Lung (tissue), 11 donors: ENCODE measurements at regions not wholly inside any gene's neighbourhood (a gene's known extent, or its start where the extent isn't known, plus 50 kb on each side); places are given as distances from the start of the nearest gene placed in this dataset.

ENCODE experiments used
- ATAC-seq: fragments of 200-7000 bp; cut with Tn5 transposase; one replicate; pipeline ENCODE4 v1.9.1; 2020; ENCODE audit warnings: moderate number of reproducible peaks; ENCODE audit not compliant: insufficient read depth, low FRiP score
- DNase-seq, 3 donors: peaks; one replicate each; pipeline ENCODE4 v3.0.0-alpha.2; 2013 to 2017
- H3K27ac ChIP-seq, 2 donors: one replicate each; pipeline ENCODE4 v1.5.1; 2013; ENCODE audit warnings: mild to moderate bottlenecking in 2 of 2, moderate library complexity in 2 of 2, control low read depth in 1 of 2, inconsistent platforms in 1 of 2, low read depth in 1 of 2, low read length in 1 of 2
- H3K27me3 ChIP-seq, 3 donors: one replicate each; pipeline ENCODE4 v1.5.1; 2013; ENCODE audit warnings: low read length in 2 of 3; ENCODE audit not compliant: control insufficient read depth in 3 of 3, insufficient read depth in 3 of 3
- H3K36me3 ChIP-seq, 4 donors: one replicate each; pipeline ENCODE4 v1.5.1; 2013; ENCODE audit warnings: low read length in 4 of 4, mild to moderate bottlenecking in 1 of 4, moderate library complexity in 1 of 4; ENCODE audit not compliant: control insufficient read depth in 4 of 4, insufficient read depth in 4 of 4
- H3K4me1 ChIP-seq, 5 donors: one replicate each; pipeline ENCODE4 v1.5.1; 2013; ENCODE audit warnings: low read length in 5 of 5, mild to moderate bottlenecking in 2 of 5, moderate library complexity in 1 of 5; ENCODE audit not compliant: control insufficient read depth in 5 of 5, insufficient read depth in 5 of 5
- H3K4me3 ChIP-seq: one replicate; pipeline ENCODE4 v1.5.1; 2013; ENCODE audit warnings: mild to moderate bottlenecking, control low read depth, moderate library complexity
- H3K9ac ChIP-seq, 2 donors: one replicate each; pipeline ENCODE4 v1.5.1; 2013; ENCODE audit warnings: low read length in 2 of 2, control low read depth in 1 of 2; ENCODE audit not compliant: insufficient read depth in 1 of 2
- H3K9me3 ChIP-seq, 4 donors: one replicate each; pipeline ENCODE4 v1.5.1; 2013; ENCODE audit warnings: low read length in 3 of 4, mild to moderate bottlenecking in 1 of 4, moderate library complexity in 1 of 4; ENCODE audit not compliant: control insufficient read depth in 4 of 4, insufficient read depth in 3 of 4
- CTCF ChIP-seq: IDR thresholded peaks from 2 replicates; pipeline ENCODE4 v1.5.1; 2012; ENCODE audit warnings: mild to moderate bottlenecking; ENCODE audit errors: control extremely low read depth, extremely low read depth
- WGBS, 2 donors: extraction: QIAGEN DNeasy Blood & Tissue Kit; methylation state at CpG; one replicate each; pipeline ENCODE4 v1.1.7; 2013; 5-methylcytosine and 5-hydroxymethylcytosine counted together
- donor health status: control.
- donor health status: control.
- donor health status: Bipolar disorder and iron deficiency.
- donor health status: healthy.
- donor health status: DM: yes; HTN: yes; CAD: no.

GRCh38 chr3:30146978-30147377, 459.4 kb upstream of the TGFBR2 start:
- H3K4me3 ChIP-seq: no peak overlapping the region
- H3K9me3 ChIP-seq: no peaks in the 10 kb centered on the region
- no peak overlapping the region for H3K9ac ChIP-seq
- no peaks in the 10 kb centered on the region for H3K36me3 ChIP-seq
- no peaks in the 10 kb centered on the region for H3K27me3 ChIP-seq
- H3K4me1 ChIP-seq: peaks cover 0 to 4% (median 0%) of the 10 kb centered on the region in 5 donors
- H3K27ac ChIP-seq: no peak overlapping the region
- TF ChIP-seq CTCF: no peak
- ATAC-seq (no peak), DNase-seq (peak in 2 of 3 donors; percentile 4 to 21)

GRCh38 chr3:30154853-30155252, 451.5 kb upstream of the TGFBR2 start:
- WGBS, 2 donors: 90 to 91% methylated on average over 2 of the region's 2 CpGs
- no peak for TF ChIP-seq CTCF
- ATAC-seq: no peak

GRCh38 chr3:30155755-30156154, 450.6 kb upstream of the TGFBR2 start:
- DNase-seq (no peak), ATAC-seq (no peak)
- H3K27me3 ChIP-seq: no peaks in the 10 kb centered on the region
- WGBS, 2 donors: 60 to 86% methylated on average over 3 of the region's 3 CpGs
- no peak overlapping the region for H3K27ac ChIP-seq
- H3K9ac ChIP-seq: no peak overlapping the region
- no peaks in the 10 kb centered on the region for H3K36me3 ChIP-seq
- no peak overlapping the region for H3K4me3 ChIP-seq
- no peak for TF ChIP-seq CTCF
- peaks cover 0 to 7% (median 2%) of the 10 kb centered on the region in 5 donors for H3K4me1 ChIP-seq
- H3K9me3 ChIP-seq: peaks cover 0 to 2% (median 0%) of the 10 kb centered on the region in 4 donors

More at GRCh38 chr3:30154853-30155252, 451.5 kb upstream of the TGFBR2 start:
- Histone ChIP-seq H3K4me3 (no peak overlapping the region), H3K9me3 (peaks cover 0 to 2% (median 0%) of the 10 kb centered on the region in 4 donors), H3K4me1 (peaks cover 0 to 7% (median 2%) of the 10 kb centered on the region in 5 donors), H3K36me3 (no peaks in the 10 kb centered on the region), H3K27me3 (no peaks in the 10 kb centered on the region), H3K9ac (no peak overlapping the region), H3K27ac (no peak overlapping the region)
- DNase-seq: no peak
